Immature natural killer cell (primary cell): ENCODE measurements at regions not wholly inside any gene's neighbourhood (a gene's known extent, or its start where the extent isn't known, plus 50 kb on each side); places are given as distances from the start of the nearest gene placed in this dataset.

Experiments
- DNase-seq, 3 donors: peaks; one replicate each; pipeline ENCODE4 v3.0.0; 2022; ENCODE audit warnings: mixed read lengths in 1 of 3
- H3K27ac Mint-ChIP-seq, 6 donors: one replicate each; pipeline ENCODE4 v1.8.0; 2020; ENCODE audit warnings: mixed read lengths in 6 of 6, mild to moderate bottlenecking in 5 of 6, inconsistent platforms in 4 of 6, moderate library complexity in 3 of 6
- H3K27me3 Mint-ChIP-seq, 3 donors: one replicate each; pipeline ENCODE4 v1.8.0; 2020 to 2021; ENCODE audit warnings: low read depth in 3 of 3, mild to moderate bottlenecking in 3 of 3, mixed read lengths in 3 of 3, moderate library complexity in 3 of 3, inconsistent platforms in 1 of 3
- H3K36me3 Mint-ChIP-seq, 3 donors: one replicate each; pipeline ENCODE4 v1.8.0; 2020; ENCODE audit warnings: mixed read lengths in 3 of 3, inconsistent platforms in 2 of 3, mild to moderate bottlenecking in 2 of 3
- H3K4me1 Mint-ChIP-seq, 2 donors: one replicate each; pipeline ENCODE4 v1.8.0; 2020; ENCODE audit warnings: inconsistent platforms in 2 of 2, mild to moderate bottlenecking in 2 of 2, mixed read lengths in 2 of 2, moderate library complexity in 1 of 2
- H3K4me3 Mint-ChIP-seq, 5 donors: one replicate each; pipeline ENCODE4 v1.8.0; 2020; ENCODE audit warnings: mild to moderate bottlenecking in 5 of 5, mixed read lengths in 5 of 5, inconsistent platforms in 3 of 5, moderate library complexity in 3 of 5
- H3K9me3 Mint-ChIP-seq, 6 donors: one replicate each; pipeline ENCODE4 v1.8.0; 2020; ENCODE audit warnings: mild to moderate bottlenecking in 6 of 6, mixed read lengths in 6 of 6, inconsistent platforms in 4 of 6, moderate library complexity in 3 of 6

DNA sequence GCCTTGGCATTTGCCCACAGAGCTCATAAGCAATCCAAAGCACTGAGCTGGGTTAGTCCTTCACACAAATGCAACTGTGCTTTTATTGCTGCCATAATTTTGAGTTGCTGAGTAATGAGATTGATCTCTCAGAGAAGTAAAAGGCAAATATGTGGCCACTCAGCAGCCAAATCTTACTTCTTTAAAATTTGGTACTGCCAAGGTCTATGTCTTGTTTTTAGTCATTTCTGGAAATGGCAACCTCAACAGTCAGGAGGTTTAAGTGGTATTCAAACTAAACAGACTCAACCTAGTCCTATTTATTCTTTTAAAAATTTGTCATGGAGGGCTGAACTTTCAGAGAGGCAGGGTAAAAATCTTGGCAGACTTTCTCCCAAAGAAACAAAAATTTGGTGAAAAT, 216.4 kb upstream of the GJB5 start:
- no peak overlapping the region for H3K27ac Mint-ChIP-seq
- peaks cover 3 to 15% (median 10%) of the 10 kb centered on the region in 3 donors for H3K27me3 Mint-ChIP-seq
- H3K4me1 Mint-ChIP-seq, result no peaks in the 10 kb centered on the region
- DNase-seq, result no peak
- H3K9me3 Mint-ChIP-seq, result peaks cover 0 to 2% (median 0%) of the 10 kb centered on the region in 6 donors
- no peaks in the 10 kb centered on the region for H3K36me3 Mint-ChIP-seq
- no peak overlapping the region for H3K4me3 Mint-ChIP-seq

DNA sequence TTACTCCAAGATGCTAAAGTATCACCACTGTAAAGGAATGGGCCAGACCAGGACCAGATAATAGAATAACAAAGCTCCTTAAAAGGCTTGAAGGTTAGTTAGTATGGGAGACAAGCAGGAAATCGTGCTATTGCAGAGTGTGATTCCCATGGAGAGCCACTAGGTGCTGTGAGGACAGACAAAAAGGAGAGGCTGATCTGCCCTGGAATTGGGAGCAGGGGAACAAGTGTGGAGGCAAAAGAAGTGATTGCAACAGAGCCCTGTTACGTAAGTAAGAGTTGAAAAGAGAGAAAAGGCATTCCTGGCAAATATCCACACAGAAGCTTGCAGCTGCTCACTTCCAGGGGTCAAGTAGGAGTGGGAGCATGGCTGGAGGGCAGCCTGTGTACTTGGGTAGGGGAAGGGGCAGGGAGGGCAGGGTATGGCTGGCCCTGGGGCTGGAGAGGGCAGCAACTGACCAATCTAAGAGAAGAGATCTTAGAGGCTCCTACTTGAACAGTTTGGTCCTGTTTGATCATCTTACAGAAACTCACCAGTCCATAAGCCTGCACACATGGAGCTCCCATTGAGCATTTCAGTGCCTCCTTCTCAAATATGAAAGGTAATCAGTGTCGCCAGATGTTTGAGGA, 207.7 kb upstream of the GJB5 start:
- peaks cover 0 to 3% (median 0%) of the 10 kb centered on the region in 6 donors for H3K9me3 Mint-ChIP-seq
- no peak overlapping the region for H3K27ac Mint-ChIP-seq

DNA sequence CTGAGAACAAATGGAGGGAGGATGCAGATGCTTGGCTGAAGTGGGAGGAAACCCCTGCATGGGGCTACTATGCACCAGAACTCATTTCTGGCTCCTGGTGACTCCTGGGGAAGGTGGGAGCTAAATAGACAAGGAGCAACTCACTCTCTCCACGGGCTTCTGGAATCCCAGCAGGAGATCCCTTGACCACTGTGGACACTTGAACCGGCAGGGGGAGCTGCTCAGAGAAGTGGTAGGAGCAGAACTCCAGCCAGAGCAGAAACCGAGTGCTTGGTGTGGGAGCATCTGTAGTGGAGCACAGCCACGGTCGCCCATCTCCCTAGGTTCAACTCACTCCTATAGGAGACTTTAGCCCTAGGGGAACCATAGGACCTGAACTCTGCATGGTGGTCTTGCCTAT, 205.6 kb upstream of the GJB5 start:
- Mint-ChIP-seq H3K36me3 (no peaks in the 10 kb centered on the region), H3K9me3 (peaks cover 0 to 3% (median 0%) of the 10 kb centered on the region in 6 donors), H3K27ac (no peak overlapping the region), H3K4me3 (no peak overlapping the region), H3K27me3 (peaks cover 2 to 12% (median 5%) of the 10 kb centered on the region in 3 donors), H3K4me1 (no peaks in the 10 kb centered on the region)
- no peak for DNase-seq

More for the DNA sequence above, 207.7 kb upstream of the GJB5 start:
- H3K4me1 Mint-ChIP-seq, result no peaks in the 10 kb centered on the region
- peaks cover 2 to 9% (median 7%) of the 10 kb centered on the region in 3 donors for H3K27me3 Mint-ChIP-seq
- no peak overlapping the region for H3K4me3 Mint-ChIP-seq
- H3K36me3 Mint-ChIP-seq, result no peaks in the 10 kb centered on the region
- no peak for DNase-seq

DNA sequence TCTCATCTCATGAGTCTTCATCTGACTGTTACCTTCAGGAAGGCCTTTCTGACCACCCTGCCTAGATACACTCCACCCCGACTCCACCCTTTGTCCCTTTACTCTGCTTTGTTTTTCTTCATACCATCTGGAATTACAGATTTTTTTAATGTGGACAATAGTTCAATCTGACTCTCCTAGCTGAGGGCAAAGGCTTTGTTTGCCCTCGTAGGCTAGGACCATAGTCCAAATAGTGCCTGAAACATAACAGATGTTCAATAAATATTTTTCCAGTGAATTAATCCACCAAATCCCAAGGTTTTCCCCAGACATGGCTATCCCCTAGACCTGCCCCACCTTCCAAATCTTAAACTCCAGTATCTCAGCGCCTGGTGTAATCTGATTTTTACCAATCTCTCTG, 176.5 kb upstream of the GJB5 start:
- Mint-ChIP-seq H3K9me3 (no peaks in the 10 kb centered on the region), H3K4me1 (no peaks in the 10 kb centered on the region), H3K27me3 (peaks cover 0 to 7% (median 2%) of the 10 kb centered on the region in 3 donors), H3K36me3 (no peaks in the 10 kb centered on the region), H3K4me3 (no peak overlapping the region), H3K27ac (no peak overlapping the region)
- no peak for DNase-seq

DNA sequence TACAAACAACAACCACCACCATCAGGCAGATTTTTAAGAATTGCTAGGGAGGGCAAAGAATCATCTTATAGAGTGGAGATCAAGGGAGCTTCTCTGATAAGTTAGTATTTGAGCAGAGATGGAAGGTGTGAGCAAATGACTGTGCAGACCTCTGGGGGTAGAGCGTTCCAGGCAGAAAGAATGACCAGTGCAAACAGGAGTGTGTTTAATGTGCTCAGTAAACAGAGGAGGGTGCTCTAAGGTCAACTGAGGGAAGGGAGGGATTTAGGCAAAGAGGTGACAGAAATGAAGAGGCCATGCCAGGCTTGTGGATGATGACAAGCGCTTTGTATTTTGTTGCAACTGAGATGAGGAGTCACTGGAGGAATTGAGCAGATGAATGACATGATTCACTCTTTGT, 172.5 kb upstream of the GJB5 start:
- H3K9me3 Mint-ChIP-seq, result no peaks in the 10 kb centered on the region
- H3K36me3 Mint-ChIP-seq, result no peaks in the 10 kb centered on the region
- no peaks in the 10 kb centered on the region for H3K4me1 Mint-ChIP-seq
- no peak overlapping the region for H3K4me3 Mint-ChIP-seq
- DNase-seq, result no peak
- H3K27me3 Mint-ChIP-seq, result peaks cover 0 to 7% (median 2%) of the 10 kb centered on the region in 3 donors
- H3K27ac Mint-ChIP-seq, result no peak overlapping the region

DNA sequence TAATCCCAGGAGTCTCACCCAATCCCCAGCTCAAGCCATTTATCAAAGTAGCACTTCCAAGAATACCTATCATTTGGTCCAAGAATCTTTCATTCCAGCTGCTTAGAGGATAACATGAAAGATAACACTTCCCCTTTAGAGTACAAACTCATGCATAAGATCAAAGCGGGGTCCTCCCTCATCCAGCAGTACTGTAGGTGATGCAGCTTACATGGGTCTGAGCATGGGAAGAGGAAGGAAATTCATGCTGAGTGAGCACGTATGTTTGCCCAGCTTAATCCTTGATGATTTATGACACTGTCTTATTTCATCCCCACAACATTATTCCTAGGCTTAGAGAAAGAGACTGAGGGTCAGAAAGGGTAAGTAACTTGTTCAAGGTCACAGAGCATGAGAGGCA, 167.1 kb upstream of the GJB5 start:
- no peak overlapping the region for H3K4me3 Mint-ChIP-seq
- DNase-seq, result no peak
- no peaks in the 10 kb centered on the region for H3K36me3 Mint-ChIP-seq
- no peaks in the 10 kb centered on the region for H3K4me1 Mint-ChIP-seq
- peaks cover 0 to 3% (median 0%) of the 10 kb centered on the region in 3 donors for H3K27me3 Mint-ChIP-seq
- H3K9me3 Mint-ChIP-seq, result no peaks in the 10 kb centered on the region
- H3K27ac Mint-ChIP-seq, result no peak overlapping the region

DNA sequence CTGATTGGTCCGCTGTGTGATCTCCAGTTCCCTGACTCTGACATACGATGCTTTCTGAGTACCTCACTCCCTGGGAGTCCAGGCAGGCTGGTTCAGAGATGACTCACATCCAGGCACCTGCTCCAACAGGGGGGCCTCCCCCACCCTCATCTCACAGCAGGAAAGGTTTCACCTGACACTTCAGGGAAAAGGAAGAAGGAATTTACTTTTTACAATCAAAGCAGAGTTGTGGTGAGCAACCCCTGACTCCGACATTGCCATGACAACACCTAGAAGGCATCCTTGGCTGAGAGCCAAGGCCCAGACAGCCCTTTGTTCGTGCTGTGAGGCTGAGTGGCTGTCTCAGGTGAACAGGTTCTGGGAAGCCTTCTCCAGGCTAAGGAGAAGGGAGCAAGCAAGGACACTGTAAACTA, 164.6 kb upstream of the GJB5 start:
- DNase-seq, result no peak
- H3K4me1 Mint-ChIP-seq, result no peaks in the 10 kb centered on the region
- peaks cover 0 to 3% (median 2%) of the 10 kb centered on the region in 3 donors for H3K27me3 Mint-ChIP-seq
- H3K9me3 Mint-ChIP-seq, result no peaks in the 10 kb centered on the region
- H3K4me3 Mint-ChIP-seq, result no peak overlapping the region
- no peak overlapping the region for H3K27ac Mint-ChIP-seq
- H3K36me3 Mint-ChIP-seq, result no peaks in the 10 kb centered on the region

DNA sequence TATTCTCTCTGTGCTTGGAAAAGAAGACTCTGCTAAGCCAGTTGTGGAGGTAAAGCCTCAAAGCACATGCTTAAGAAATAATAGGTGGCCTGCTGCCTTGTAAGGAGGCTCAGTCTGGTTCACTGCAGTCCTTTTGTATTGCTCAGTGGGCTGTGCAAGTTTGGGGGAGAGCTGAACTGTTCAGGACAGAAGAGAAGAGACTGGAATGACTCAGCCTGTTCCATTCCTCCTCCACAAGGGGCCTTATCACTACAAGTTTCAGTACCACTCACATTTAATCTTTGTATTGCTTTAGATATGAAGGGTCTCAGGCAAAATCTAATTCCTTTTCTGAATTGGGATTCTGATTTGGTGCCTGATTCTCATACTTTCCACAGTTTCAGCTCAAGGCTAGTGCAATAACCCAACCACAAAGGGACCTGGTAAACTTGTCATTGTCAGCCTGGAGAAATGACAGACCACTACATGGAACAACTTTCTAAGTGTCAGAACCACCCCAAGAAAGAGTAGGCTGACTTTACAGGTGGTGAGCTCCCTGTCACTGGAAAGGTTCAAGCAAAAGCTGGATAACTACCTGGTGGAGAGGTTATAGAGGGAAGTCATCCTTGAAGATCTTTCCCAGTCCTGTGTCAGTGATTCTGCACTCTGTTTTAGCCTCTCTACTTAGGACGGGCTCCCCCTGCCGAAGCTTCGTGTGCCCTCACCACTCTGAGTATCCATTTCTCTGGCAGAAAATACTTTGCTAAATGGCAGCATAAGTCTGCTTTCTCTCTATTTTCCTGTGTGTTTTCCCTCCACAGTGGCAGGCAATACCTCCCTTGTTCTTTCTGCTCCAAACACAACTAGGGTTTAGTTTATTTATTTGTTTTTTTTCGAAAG, 162.9 kb upstream of the GJB5 start:
- Mint-ChIP-seq H3K4me1 (no peaks in the 10 kb centered on the region), H3K4me3 (no peak overlapping the region), H3K27ac (no peak overlapping the region), H3K36me3 (no peaks in the 10 kb centered on the region), H3K27me3 (peaks cover 0 to 7% (median 2%) of the 10 kb centered on the region in 3 donors), H3K9me3 (no peaks in the 10 kb centered on the region)
- no peak for DNase-seq

DNA sequence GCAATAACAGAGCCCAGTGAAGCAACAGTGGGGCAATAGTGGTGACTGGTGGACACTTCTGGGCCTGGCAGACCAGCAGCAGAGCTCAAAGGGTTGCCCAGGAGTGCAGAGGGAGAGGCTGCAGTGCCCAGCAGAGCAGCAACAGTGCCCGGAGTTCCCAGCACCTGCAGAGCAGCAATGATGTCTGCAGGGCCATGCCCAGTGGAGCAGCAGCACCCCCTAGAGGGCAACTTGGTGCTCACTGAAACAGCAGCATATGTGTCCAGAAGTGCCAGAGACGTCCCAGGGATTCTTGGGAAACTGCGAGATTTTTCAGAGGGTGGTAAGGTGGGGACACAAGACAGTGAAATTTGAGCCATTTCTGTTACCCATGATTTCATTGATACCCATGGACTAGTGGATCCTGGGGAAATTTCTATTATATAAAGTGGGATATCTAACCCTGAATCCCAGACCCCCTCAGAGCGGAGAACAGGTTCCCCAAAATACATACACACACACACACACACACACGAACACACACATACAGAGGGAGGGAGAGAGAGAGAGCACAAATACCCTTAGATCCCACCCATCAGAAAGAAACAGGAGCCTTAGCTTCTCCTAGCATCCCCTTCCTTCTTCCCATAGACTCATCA, 156.9 kb upstream of the GJB5 start:
- Mint-ChIP-seq H3K36me3 (no peaks in the 10 kb centered on the region), H3K4me3 (no peak overlapping the region), H3K27me3 (peaks cover 0 to 5% (median 4%) of the 10 kb centered on the region in 3 donors), H3K4me1 (no peaks in the 10 kb centered on the region), H3K9me3 (no peaks in the 10 kb centered on the region), H3K27ac (no peak overlapping the region)
- peak; percentile 3 to 17 (median 10) for DNase-seq

DNA sequence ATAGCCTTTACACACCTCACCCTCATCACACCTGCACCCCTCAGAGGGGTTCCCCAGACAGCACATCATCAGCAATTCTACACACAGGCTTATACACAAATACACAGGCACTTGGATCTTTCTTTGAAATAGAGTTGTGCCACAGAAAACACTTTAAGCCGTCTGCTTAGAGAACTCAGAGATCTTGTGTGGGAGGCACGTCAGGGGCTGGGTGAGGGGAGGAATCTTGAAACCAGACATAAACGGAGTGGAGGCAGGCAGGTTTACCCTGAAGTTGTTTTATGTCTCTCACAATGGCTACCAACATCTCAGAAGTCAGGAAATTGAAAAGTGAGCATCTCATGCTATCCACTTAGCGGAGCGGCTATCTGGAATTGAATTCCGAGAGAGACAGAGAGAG, 151.9 kb upstream of the GJB5 start:
- Mint-ChIP-seq H3K27me3 (peaks cover 2 to 6% (median 4%) of the 10 kb centered on the region in 3 donors), H3K4me1 (no peaks in the 10 kb centered on the region), H3K9me3 (no peaks in the 10 kb centered on the region), H3K27ac (no peak overlapping the region), H3K4me3 (no peak overlapping the region), H3K36me3 (no peaks in the 10 kb centered on the region)
- no peak for DNase-seq

DNA sequence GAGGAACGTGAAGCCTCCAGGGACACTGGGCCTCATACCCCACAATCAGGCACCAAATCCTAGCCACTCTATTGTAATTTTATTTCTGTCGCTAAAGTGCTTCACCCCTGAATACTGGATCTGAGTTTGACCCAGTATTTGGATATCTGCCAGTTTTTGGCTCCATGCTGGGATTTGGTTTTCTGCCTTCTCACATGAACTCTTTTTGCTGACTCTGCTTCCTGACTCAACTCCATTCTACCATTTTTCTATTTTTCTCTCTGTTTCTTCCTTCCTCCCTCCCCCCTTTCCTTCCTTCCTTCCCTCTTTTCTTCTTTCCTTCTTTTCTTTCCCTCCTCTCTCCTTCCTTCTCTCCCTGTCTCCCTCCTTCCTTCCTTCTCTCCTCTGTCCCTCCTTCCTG, 151.3 kb upstream of the GJB5 start:
- peaks cover 2 to 6% (median 4%) of the 10 kb centered on the region in 3 donors for H3K27me3 Mint-ChIP-seq

DNA sequence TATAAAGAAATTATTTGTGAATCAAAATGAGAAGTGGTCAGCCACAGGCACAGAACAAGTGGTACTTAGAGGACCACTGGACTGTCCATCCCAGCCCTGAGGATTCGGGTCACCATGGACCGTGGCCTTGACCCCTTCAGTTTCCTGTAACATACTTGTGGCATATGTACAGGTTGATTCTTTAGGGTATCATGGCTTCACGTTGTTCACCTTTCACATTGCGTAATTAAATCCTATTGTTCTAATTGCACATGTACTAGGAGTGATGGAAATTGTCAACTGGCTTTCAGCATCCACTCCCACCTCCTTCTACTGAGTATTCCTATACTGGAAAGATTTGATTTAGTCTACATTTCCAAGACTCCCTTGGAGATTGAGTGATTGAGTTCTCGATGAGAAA, 148.3 kb upstream of the GJB5 start:
- no peaks in the 10 kb centered on the region for H3K36me3 Mint-ChIP-seq
- H3K27ac Mint-ChIP-seq, result no peak overlapping the region
- peaks cover 3 to 9% (median 4%) of the 10 kb centered on the region in 3 donors for H3K27me3 Mint-ChIP-seq
- H3K4me1 Mint-ChIP-seq, result no peaks in the 10 kb centered on the region
- H3K9me3 Mint-ChIP-seq, result no peaks in the 10 kb centered on the region
- DNase-seq, result no peak
- H3K4me3 Mint-ChIP-seq, result no peak overlapping the region

More for the DNA sequence above, 151.3 kb upstream of the GJB5 start:
- no peak for DNase-seq
- no peaks in the 10 kb centered on the region for H3K4me1 Mint-ChIP-seq
- no peak overlapping the region for H3K27ac Mint-ChIP-seq
- H3K36me3 Mint-ChIP-seq, result no peaks in the 10 kb centered on the region
- H3K9me3 Mint-ChIP-seq, result no peaks in the 10 kb centered on the region
- H3K4me3 Mint-ChIP-seq, result no peak overlapping the region

DNA sequence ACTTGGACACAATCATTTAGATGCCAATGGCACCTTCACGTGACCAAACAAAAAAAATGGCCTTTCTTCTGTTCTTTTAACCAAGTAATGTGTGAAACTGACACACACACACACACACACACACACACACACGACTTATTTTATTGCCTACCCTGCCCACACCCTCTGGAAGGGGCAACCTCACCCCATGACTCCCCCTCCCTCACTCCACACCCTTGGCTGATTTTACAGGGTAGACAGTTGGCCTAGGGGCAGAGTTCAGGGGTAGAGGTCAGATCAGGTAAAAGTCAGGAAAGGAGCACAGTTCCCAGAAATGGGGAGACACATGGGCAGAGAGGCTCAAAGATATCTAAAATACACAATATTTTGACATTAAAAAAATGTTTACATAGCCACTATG, 144.8 kb upstream of the GJB5 start:
- H3K9me3 Mint-ChIP-seq, result no peaks in the 10 kb centered on the region
- H3K4me3 Mint-ChIP-seq, result no peak overlapping the region
- H3K27me3 Mint-ChIP-seq, result peaks cover 1 to 16% (median 4%) of the 10 kb centered on the region in 3 donors
- H3K4me1 Mint-ChIP-seq, result no peaks in the 10 kb centered on the region
- H3K27ac Mint-ChIP-seq, result no peak overlapping the region
- no peaks in the 10 kb centered on the region for H3K36me3 Mint-ChIP-seq
- DNase-seq, result no peak

DNA sequence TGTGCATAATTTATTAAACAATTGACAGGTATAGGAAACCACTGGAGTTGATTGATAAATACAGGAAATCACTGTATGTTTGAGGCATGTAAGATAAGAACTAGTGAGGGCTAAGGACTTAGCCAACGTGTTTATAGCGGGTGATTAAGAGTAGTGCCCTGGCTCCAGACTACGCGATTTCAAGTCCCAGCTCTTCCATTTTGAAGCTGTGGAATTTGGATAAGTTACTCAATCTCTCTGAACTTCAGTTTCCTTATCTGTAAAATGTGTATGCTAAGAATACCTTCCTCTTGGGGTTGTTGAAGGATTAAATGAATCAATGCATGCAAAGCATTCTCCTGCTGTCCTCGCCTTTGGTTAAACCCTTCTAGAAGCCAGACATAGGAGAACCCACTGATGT, 143.3 kb upstream of the GJB5 start:
- no peak overlapping the region for H3K27ac Mint-ChIP-seq
- no peaks in the 10 kb centered on the region for H3K9me3 Mint-ChIP-seq
- H3K4me1 Mint-ChIP-seq, result no peaks in the 10 kb centered on the region
- H3K27me3 Mint-ChIP-seq, result peaks cover 0 to 17% (median 4%) of the 10 kb centered on the region in 3 donors
- no peaks in the 10 kb centered on the region for H3K36me3 Mint-ChIP-seq
- no peak for DNase-seq
- H3K4me3 Mint-ChIP-seq, result no peak overlapping the region
